K562 (cell line): ENCODE measurements at regions not wholly inside any gene's neighbourhood (a gene's known extent, or its start where the extent isn't known, plus 50 kb on each side); places are given as distances from the start of the nearest gene placed in this dataset.

Source experiments
- ATAC-seq: fragments of 200-7000 bp; cut with Tn5 transposase; 3 replicates; pipeline ENCODE4 v1.9.1; 2020; ENCODE audit warnings: moderate library complexity
- BruUV-seq: library from RNA; stranded (reverse); fragments of 400-500 nt; replicated peaks from 2 replicates; lab custom pipeline; 2021; lab: Mats Ljungman, UMichigan
- CTCF ChIA-PET: fragments of 300-600 bp; formaldehyde crosslinking; extraction: SDS; loops from one replicate; lab custom pipeline; 2021; ENCODE audit warnings: low intra/inter-chr PET ratio; lab: Yijun Ruan, JAX
- POLR2A ChIA-PET: fragments of 300-600, 350-650 bp; sonication (Branson Sonifier 250); formaldehyde crosslinking; extraction: SDS; loops from one replicate; lab custom pipeline; 2021; ENCODE audit warnings: antibody characterized with exemption, inconsistent platforms; lab: Yijun Ruan, JAX
- DNase-seq, 4 experiments: peaks; one replicate each; pipeline versions ENCODE4 v3.0.0 to v3.0.0-alpha.2; 2011 to 2018; ENCODE audit warnings: low spot score in 3 of 4, mixed read lengths in 3 of 4; ENCODE audit errors: extremely low read depth in 1 of 4
- FAIRE-seq: peaks from 2 replicates; lab custom pipeline; 2011; peaks lifted over from hg19 to GRCh38; lab: Jason Lieb, UNC
- H2AFZ ChIP-seq: 2 replicates; pipeline ENCODE4 v1.6.0; 2011; ENCODE audit warnings: low read depth, low read length, control low read depth, inconsistent platforms
- H3K27ac ChIP-seq: fragments of 200-600 bp; 3 replicates; pipeline ENCODE4 v1.8.0; 2011; ENCODE audit warnings: low read depth, mild to moderate bottlenecking, control low read depth, inconsistent platforms, low read length, moderate library complexity, mixed read lengths; ENCODE audit errors: extremely low read depth
- H3K27me3 ChIP-seq, 2 experiments: fragments of 300-600 bp in 1 of 2; 2 replicates in 1 of 2; 3 replicates in 1 of 2; pipeline versions ENCODE4 v1.6.0 to v1.8.0; 2011; ENCODE audit warnings: inconsistent platforms in 2 of 2, low read length in 2 of 2, mild to moderate bottlenecking in 1 of 2, mixed read lengths in 1 of 2, moderate library complexity in 1 of 2; ENCODE audit not compliant: control insufficient read depth in 2 of 2, insufficient read depth in 2 of 2
- H3K36me3 ChIP-seq: fragments of 300-600 bp; 3 replicates; pipeline ENCODE4 v1.8.0; 2011; ENCODE audit warnings: mild to moderate bottlenecking, low read length, inconsistent platforms; ENCODE audit not compliant: control insufficient read depth, insufficient read depth
- H3K4me1 ChIP-seq, 2 experiments: fragments of 200-600 bp in 1 of 2; replicated peaks in 1 of 2; 2 replicates in 1 of 2; 3 replicates in 1 of 2; pipeline versions ENCODE4 v1.5.1 to v1.8.0; 2011; ENCODE audit warnings: inconsistent platforms in 2 of 2, low read length in 2 of 2, mild to moderate bottlenecking in 1 of 2, mixed read lengths in 1 of 2, moderate library complexity in 1 of 2; ENCODE audit not compliant: control insufficient read depth in 2 of 2, insufficient read depth in 2 of 2
- H3K4me2 ChIP-seq: 2 replicates; pipeline ENCODE4 v1.6.1; 2011; ENCODE audit warnings: low read length, control low read depth, inconsistent platforms, mixed read lengths; ENCODE audit not compliant: insufficient read depth
- H3K4me3 ChIP-seq: fragments of 200-600 bp; sonication (generic), shearing (Covaris generic); 2 replicates; pipeline ENCODE4 v1.5.1; 2016; ENCODE audit warnings: control low read depth, inconsistent platforms
- H3K79me2 ChIP-seq: fragments of 200-600 bp; 3 replicates; pipeline ENCODE4 v1.8.0; 2011; ENCODE audit warnings: low read length, inconsistent platforms; ENCODE audit not compliant: control insufficient read depth, insufficient read depth
- H3K9ac ChIP-seq, 2 experiments: 2 replicates each; pipeline versions ENCODE4 v1.6.0 to v1.6.1; 2011; ENCODE audit warnings: low read depth in 2 of 2, low read length in 2 of 2, control low read depth in 1 of 2, inconsistent platforms in 1 of 2, mild to moderate bottlenecking in 1 of 2, mixed read lengths in 1 of 2; ENCODE audit not compliant: insufficient read depth in 1 of 2
- H3K9me1 ChIP-seq: one replicate; pipeline ENCODE4 v1.6.0; 2011; ENCODE audit warnings: inconsistent platforms, mild to moderate bottlenecking, low read length, moderate library complexity; ENCODE audit not compliant: control insufficient read depth, insufficient read depth
- H3K9me3 ChIP-seq: replicated peaks from 2 replicates; pipeline ENCODE4 v1.5.1; 2011; ENCODE audit warnings: low read depth, low read length, inconsistent platforms; ENCODE audit not compliant: control insufficient read depth, insufficient read depth
- H4K20me1 ChIP-seq: replicated peaks from 2 replicates; pipeline ENCODE4 v1.6.1; 2011; ENCODE audit warnings: low read length, inconsistent platforms, mixed read lengths; ENCODE audit not compliant: control insufficient read depth, insufficient read depth
- HNRNPK ChIP-seq: fragments of 200-400 bp; formaldehyde crosslinking; IDR thresholded peaks from one replicate; pipeline ENCODE4 v1.6.1; 2018; ENCODE audit warnings: mild to moderate bottlenecking, low read depth, low read length; ENCODE audit not compliant: poor library complexity, severe bottlenecking
- JUND ChIP-seq, 2 experiments: IDR thresholded peaks; 2 replicates in 1 of 2; 3 replicates in 1 of 2; pipeline ENCODE4 v1.6.1; 2011; ENCODE audit warnings: borderline replicate concordance in 2 of 2, low read depth in 2 of 2, low read length in 2 of 2, improper control_type of control experiment in 1 of 2, missing biosample characterization in 1 of 2, missing genetic modification characterization in 1 of 2, missing genetic modification reagents in 1 of 2
- ZFPM2 ChIP-seq: fragments of 250-450 bp; sonication (Bioruptor Pico); IDR thresholded peaks from 2 replicates; pipeline ENCODE4 v1.5.1; 2022; ENCODE audit warnings: mild to moderate bottlenecking
- ZNF124 ChIP-seq: sonication (generic); formaldehyde crosslinking; IDR thresholded peaks from 2 replicates; pipeline ENCODE4 v1.8.1; 2022; ENCODE audit warnings: missing genetic modification reagents
- ZNF184 ChIP-seq: sonication (generic); formaldehyde crosslinking; IDR thresholded peaks from 2 replicates; pipeline ENCODE4 v1.5.0; 2020; ENCODE audit warnings: missing genetic modification reagents
- ZNF583 ChIP-seq: fragments of 250-450 bp; sonication (Bioruptor Pico); IDR thresholded peaks from 2 replicates; pipeline ENCODE4 v1.4.0; 2020
- WGBS: fragments of 100-300 bp; shearing (Covaris generic); methylation state at CpG from one replicate; pipeline ENCODE4 v1.1.6; 2016; ENCODE audit warnings: low coverage, mixed read lengths; ENCODE audit not compliant: insufficient coverage; ENCODE audit errors: missing lambda C conversion rate; 5-methylcytosine and 5-hydroxymethylcytosine counted together
- in situ Hi-C: fragments of 300-500 bp; cut with MboI; formaldehyde crosslinking; loops from 4 replicates; pipeline ENCODE4 v1.15.0; 2018; ENCODE audit warnings: inconsistent platforms, mixed read lengths
- intact Hi-C: fragments of 100-400 bp; cut with micrococcal nuclease; formaldehyde crosslinking; loops from 2 replicates; pipeline ENCODE4 v1.14.2; 2022
- TF ChIP-seq, protein P1 (sequence below): fragments of 450-650 bp; IDR thresholded peaks from 2 replicates; pipeline ENCODE4 v1.6.1; 2014; ENCODE audit warnings: low read depth, mild to moderate bottlenecking, moderate library complexity, borderline replicate concordance

DNA sequence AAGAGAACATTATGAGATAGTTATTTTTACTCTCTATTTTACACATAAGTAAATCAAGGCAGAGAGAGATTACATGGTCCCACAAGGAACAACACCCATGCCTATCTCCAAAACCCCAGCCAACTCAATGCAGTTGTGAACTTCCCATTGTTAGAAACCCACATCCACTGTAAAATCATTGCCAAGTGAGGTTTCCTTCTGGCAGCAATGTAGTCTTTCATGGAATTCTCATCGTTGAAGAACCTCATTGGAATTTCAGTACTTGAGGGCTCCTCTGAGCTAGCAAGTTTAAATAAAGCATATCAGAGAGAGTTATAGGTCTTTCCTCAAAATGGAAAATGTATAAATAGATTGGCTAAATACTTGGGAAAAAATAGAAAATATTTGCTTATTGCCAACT is 105.2 kb downstream of the RAD51AP2 start (continued):
- TF ChIP-seq ZNF124 (CRISPR knock-in tag) (no peak), ZNF184 (no peak), HNRNPK (no peak), ZNF583 (CRISPR knock-in tag) (no peak)
- TF ChIP-seq, protein P1, sequence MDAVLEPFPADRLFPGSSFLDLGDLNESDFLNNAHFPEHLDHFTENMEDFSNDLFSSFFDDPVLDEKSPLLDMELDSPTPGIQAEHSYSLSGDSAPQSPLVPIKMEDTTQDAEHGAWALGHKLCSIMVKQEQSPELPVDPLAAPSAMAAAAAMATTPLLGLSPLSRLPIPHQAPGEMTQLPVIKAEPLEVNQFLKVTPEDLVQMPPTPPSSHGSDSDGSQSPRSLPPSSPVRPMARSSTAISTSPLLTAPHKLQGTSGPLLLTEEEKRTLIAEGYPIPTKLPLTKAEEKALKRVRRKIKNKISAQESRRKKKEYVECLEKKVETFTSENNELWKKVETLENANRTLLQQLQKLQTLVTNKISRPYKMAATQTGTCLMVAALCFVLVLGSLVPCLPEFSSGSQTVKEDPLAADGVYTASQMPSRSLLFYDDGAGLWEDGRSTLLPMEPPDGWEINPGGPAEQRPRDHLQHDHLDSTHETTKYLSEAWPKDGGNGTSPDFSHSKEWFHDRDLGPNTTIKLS: no peak

DNA sequence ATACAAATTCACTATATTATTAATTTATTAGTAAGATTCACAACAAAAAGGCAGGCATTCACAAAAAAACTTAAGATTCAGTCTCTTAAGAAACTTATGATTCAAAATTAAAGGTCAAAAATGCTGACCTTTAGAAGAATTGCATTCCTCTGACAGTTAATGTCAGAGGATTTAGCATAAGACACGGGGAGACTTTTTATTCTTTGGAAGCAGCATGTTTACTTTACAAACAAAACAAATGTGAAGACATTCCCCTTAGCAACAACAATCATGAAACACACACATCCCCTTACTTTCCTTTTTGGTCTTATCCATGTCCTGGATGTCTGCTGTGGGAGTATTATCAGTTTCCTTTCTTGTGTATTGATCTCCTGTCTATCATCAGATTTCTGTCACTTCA is 117.1 kb downstream of the RAD51AP2 start:
- H3K79me2 ChIP-seq: no peaks in the 10 kb centered on the region
- H3K4me2 ChIP-seq: no peak overlapping the region
- no peaks in the 10 kb centered on the region for H3K4me1 ChIP-seq
- no peaks in the 10 kb centered on the region for H3K36me3 ChIP-seq
- no peaks in the 10 kb centered on the region for H4K20me1 ChIP-seq
- no peak overlapping the region for H3K27ac ChIP-seq
- whole genome bisulfite sequencing: 0% methylated on average over 1 of the region's 1 CpG
- H2AFZ ChIP-seq: no peak overlapping the region
- CTCF ChIA-PET: no interaction called here
- DNase-seq (no peak), FAIRE-seq (no peak), ATAC-seq (no peak)
- in situ Hi-C loops (no loop called here), intact Hi-C loops (no loop called here)
- BruUV-seq: no TSS peak
- POLR2A ChIA-PET: interaction anchor here (0.9 kb wide), 1 partner anchor 782 kb away, joined by 3 read pairs; no protein-coding TSS in a partner anchor
- no peaks in the 10 kb centered on the region for H3K9me3 ChIP-seq
- no peaks in the 10 kb centered on the region for H3K27me3 ChIP-seq
- no peak overlapping the region for H3K4me3 ChIP-seq
- H3K9me1 ChIP-seq: no peaks in the 10 kb centered on the region
- no peak for TF ChIP-seq JUND (IDR thresholded peaks at IDR 0.05; ENCODE audit: borderline replicate concordance, low read depth, low read length)
- no peak for TF ChIP-seq JUND (tag; IDR thresholded peaks at IDR 0.05; ENCODE audit: borderline replicate concordance, low read depth, low read length)
- no peak for TF ChIP-seq ZFPM2 (CRISPR knock-in tag)
- H3K9ac ChIP-seq: no peak overlapping the region
